Hematopoietic multipotent progenitor cell (in vitro differentiated cells): ENCODE measurements at regions not wholly inside any gene's neighbourhood (a gene's known extent, or its start where the extent isn't known, plus 50 kb on each side); places are given as distances from the start of the nearest gene placed in this dataset.
A peak's percentile ranks its signal among the peaks of the same experiment; 100 is the strongest.
"Not testable (repeated sequence)": the region's sequence is repeated elsewhere in the genome, so short reads cannot be mapped to it uniquely, and the experiment has no call there.

ENCODE experiments used
- DNase-seq, 3 donors: peaks; one replicate each; pipeline ENCODE4 v3.0.0-alpha.2; 2011 to 2015; ENCODE audit warnings: low read depth in 2 of 3, low spot score in 2 of 3

DNA sequence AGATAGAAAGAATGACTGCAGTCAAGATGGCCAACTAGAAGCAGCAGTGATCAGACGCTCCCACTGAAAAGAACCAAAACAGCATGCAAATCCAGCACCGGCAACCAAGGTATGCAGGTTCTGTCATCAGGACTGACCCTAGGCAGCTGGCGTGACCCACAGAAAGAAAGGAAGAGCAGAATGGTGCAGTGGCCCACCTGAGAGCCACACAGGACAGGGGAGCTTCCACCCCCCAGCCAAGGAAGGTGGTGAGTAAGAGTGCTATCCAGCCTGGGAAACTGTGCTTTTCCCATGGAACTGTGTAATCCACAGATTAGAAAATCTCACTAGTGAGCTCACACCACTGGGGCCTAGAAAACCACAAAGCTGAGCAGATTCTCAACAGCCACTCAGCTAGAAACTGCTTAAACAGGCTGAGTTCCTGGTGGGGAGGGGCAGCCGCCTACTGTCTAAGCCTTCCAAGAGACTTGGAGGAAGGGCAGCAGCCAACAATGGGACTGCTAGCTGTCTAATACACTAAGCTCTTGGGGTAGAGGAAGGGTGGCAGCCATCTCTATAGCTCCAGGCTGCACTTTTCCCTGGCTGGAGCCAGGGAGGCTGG lies 127.9 kb downstream of the EVA1A start:
- DNase-seq = no peak

DNA sequence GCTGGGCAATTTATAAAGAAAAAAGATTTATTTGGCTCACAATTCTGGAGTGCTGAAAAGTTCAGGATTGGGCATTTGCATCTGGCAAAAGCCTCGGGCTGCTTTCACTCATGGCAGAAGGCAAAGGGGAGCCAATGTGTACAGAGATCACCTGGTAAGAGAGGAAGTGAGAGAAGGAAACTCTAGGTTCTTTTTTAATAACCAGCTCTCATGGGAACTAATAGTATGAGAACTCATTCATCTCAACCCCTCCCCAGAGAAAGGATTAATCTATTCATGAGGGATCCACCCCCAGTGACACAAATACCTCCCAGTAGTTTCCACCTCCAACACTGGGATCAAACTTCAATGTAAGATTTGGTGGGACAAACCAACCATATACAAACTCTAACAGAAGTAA lies 129.0 kb downstream of the EVA1A start:
- no peak for DNase-seq

DNA sequence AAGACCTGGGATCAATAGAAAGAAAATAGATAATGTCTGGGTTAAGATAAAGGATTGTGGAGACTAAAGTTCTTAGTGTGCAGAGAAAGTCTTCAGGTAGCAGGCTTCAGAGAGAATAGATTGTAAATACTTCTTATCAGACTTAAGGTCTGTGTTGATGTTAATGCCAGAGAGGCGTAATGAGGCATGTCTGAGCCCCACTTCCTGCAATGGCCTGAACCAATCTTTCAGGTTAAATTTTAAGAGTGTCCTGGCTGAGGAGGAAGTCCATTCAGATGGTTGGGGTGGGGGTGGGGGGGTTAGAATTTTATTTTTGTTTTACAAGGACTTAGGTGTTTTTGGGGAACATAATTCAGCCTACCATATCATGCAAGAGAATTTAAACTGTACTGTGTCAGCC lies 129.5 kb downstream of the EVA1A start:
- no peak for DNase-seq

DNA sequence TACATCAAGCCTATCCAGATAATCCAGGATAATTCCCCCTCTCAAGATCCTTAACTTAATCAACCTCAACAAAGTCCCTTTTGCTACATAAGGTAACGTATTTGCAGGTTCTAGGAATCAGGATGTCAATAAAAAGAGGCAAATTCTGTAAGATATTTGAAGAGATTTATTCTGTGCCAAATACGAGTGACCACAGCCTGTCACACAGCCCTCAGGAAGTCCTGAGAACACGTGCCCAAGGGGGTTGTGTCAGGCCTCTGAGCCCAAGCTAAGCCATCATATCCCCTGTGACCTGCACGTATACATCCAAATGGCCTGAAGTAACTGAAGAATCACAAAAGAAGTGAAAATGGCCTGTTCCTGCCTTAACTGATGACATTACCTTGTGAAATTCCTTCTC lies 130.3 kb downstream of the EVA1A start:
- not testable (repeated sequence) for DNase-seq

DNA sequence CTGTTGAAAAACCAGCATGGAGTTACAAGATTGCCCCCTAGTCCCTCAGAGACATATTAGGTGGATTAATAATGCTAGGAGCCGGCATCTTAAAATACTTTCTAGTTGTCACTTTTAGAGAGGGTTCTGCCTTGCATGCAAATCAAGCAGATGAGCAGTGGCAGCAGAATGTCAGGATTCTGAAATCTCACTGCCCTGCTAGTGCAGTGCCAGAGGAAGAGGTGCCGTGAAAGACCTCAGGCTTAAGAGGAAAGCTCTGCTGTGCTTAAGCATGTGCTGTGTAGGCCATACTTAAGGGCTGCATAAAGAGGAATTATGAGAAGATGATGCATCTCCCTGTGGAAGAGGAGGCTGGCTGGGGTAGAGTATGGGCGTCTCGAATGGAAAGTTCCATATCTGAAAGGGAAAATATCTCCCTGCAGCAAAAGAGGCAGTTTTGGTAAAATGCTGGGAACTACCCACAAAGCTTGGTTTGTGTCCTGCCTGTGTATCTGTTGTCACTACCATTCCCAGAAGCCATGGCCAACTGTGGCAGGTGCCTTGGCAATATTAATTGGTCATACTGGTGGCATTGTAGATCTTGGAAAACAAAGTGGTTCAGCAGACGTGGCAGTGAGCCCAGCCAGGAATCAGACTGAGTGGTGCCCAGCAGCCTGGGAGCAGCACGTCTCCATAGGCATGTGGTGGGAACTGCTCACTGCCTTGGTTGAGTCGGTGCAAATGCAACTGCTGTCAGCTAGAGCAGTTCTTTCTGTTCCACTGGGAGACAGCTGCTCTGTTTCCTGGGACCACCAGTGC lies 131.9 kb downstream of the EVA1A start:
- DNase-seq = no peak

DNA sequence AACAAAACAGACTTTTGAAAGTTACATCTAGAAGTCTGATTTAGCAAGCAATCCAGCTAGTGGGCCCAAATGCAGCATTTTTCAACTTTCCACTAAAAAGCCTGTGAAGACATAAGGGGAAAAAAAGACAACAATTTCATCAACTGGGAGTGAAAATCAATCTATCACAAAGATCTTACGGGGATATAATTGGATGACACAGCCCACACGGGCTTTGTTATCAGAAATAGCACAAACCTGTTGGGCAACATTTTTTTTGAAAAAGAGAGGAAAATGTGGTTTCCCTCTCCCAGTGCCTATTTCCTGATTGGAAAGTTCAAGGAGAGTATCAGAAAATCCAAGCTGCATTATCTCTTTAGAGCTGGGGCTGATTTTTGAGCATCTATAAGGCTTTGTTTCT lies 132.7 kb downstream of the EVA1A start:
- no peak for DNase-seq

DNA sequence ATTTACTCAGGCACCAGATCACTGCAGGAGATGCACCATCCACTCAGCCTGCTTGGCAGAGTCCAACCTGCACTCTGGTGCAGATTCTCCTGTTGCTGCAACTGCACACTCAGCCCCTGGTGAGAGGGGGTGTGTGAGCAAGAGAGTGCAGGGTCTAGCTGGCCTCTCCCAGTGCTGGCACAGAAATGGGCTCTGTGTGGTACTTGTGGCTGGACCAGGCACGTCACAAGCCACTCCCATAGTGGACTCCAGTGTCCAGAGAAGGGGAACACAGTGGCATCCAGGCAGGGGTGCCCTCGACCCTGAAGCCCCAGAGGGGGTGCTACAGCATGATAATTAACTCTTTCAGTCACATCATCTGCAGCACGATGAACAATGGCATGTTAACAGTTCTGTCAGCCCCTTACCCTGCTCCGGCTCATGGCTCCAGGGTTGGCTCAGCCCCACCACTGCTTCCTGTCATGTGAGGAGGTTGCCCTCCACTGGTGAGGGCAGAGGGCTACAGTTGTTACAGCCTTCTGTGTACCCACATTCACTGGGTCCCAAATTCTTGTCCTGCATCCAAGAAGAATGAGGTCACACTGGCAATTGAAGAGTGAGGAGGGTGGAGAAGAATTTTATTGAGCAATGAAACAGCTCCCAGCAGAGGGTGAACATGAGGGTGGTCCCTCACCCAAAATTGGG lies 135.7 kb downstream of the EVA1A start:
- no peak for DNase-seq

DNA sequence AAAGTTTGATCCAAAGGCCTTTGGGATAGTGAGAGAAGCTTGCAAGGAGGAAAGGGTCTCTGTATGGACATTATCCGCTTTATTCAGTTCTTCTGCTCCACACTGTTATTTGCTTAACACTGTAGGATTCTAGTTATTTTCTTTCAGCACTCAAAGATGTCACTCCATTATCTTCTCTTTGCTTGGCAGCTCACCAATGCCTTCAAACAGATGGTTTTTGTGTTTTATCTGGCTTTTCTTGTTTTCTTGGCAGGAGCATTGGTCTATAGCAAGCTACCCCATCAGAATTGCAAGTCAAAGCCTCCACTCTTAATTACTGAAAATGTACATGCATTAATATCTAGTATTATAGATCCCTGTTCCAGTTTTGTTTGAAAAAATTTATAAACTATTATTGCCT lies 138.8 kb downstream of the EVA1A start:
- DNase-seq = no peak

DNA sequence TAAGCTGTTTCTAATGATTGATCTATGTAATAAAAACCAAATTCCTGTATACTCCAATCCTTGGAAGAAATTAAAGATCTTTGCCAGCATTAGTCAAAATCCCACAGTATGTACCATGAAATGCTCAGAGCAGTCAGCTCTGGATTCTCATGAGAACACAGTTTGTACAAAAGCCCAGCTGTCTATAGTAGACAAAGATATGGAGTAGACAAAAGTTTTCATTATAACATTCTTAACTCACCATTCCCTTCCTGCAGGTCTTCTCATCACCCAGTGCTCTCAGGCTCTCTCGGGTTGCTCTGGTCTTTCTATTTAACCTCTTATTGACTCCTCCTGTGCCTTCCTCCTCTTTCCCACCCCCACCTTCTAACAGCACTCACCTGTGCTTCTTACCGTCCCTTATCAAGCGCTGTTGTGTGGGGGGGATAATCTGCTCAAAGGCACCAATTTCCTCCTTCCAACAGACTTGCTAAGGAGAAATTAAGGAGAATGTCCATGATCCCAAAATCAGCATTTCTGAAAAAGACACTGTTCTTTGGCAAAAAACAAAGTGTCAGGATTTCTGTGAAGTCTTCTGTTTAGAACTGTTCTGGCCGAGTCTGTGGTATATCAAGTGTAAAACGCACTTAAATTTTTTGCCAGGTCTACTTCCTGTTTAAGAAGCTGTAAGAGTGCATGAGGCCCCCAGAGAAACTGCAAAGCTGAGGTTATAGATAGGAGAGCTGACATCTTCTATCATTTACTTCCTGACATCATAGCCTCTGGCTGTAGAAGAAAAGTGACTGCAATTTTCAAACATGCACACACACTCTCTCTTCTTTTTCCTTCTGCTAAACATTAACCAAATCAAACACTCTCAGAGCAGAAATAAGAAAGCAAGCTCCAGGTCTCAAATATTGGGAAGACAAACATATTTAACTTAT lies 144.1 kb downstream of the EVA1A start:
- DNase-seq = peak in 1 of 3 donors; percentile 56

DNA sequence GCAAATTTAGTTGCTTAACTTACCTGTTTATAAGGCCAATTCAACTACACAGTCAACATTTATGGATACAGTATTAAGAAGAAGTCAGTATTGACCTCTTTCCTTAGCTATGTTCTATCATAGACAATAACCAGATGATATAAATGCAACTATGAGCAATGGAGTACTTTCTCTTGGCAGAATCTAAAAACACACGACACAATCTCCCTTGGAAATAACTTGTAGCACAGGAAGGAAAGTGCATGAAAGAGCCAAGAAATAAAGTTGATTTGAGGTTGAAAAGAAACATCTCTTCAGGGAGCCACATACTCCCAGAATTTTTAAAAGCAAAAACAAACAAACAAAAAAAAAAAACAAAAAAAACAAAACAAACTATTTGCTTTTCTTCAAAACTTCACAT lies 145.0 kb downstream of the EVA1A start:
- no peak for DNase-seq

DNA sequence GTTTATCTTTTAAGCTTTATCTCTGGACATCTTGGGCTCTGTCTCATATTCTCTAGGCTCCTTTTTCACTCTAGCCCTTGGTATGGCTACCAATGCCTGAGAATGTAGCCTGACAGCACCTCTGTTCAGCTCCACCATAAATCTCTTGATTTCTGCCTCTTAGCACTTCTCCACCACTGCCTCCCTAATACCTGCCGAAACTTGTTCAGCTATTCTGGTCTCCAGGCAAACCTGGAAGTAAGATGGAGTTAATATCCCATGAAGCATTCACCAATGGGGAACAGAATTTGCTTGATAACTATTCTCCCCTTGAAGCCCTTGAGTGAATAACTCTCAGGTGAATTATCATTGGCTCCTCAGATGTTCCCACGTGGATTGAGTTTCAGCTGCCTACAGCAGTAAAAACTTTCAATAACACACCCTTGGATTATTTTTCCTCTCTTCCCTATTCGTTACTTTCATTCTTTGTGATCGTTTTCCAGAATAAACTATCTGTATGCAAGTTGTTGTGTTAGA lies 145.6 kb downstream of the EVA1A start:
- DNase-seq = no peak

DNA sequence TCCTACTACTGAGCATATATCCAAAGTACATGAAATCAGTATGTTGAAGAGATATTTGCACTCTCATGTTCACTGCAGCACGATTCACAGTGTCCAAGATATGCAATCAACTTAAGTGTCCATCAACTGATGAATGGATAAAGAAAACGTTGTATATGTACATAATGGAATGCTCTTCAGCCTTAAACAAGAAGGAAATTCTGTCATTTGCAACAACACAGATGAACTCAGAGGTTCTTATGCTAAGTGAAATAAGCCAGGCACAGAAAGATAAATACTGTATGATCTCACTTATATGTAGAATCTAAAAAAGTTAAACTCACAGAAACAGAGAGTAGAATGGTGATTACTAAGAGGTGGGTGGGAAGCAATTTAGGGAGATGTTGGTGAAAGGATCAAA lies 149.2 kb downstream of the EVA1A start:
- no peak for DNase-seq

DNA sequence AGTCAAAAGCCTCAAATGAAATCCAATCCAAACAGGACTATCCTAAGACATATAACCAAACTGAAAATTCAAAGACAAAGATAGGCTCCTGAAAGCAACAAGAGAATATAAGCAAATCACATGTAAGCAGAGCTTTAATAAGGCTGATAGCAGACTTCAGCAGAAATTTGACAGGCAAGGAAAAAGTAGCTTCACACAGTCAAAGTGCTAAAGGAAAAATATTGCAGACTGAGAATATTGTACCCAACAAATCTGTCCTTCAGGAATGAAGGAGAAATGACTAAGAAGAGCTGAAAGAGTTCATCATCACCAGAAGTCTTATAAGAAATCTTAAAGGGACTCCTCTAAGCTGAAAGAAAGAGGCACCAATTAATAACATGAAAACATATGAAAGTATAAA lies 150.0 kb downstream of the EVA1A start:
- no peak for DNase-seq

DNA sequence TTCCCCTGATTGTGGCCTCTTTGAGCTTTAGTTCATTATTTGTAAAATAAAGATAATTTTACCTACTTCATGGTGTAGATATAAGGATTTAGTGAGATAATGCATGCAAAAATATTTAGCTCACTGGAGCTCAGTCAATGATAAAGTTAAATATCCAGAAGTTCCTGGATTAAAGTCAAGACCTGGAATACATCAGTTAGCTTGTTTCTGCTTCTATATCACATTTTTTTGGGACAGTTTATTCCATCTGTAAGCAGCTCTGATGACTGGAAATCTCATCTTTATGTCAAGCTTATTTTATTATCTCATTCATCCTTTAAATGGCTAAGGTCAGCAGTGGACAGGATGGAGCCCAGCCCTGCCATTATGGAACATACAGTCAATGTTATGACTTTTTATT lies 152.0 kb downstream of the EVA1A start:
- DNase-seq = no peak

DNA sequence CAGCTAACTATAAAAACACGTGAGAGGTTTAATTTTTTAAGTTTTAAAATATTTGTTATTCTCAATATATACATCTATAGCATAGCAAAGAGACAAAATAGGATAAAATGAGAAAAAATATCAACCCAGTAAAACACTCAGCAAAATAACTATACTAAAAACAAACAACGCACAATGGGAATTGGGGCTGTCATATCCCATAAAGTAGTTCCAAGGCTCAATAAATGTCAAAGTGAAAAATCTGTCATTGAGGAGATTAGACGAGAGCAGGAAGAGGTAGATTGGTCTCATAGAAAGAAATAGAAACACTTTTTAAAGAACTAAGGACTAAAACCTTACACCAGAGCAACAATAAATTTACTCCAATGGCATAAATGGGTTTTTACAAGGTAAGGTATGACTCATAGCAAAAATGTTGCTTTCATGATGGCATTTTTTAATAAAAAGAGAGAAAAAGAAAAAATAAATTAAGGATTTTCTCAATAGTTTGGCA lies 153.7 kb downstream of the EVA1A start:
- DNase-seq = no peak

DNA sequence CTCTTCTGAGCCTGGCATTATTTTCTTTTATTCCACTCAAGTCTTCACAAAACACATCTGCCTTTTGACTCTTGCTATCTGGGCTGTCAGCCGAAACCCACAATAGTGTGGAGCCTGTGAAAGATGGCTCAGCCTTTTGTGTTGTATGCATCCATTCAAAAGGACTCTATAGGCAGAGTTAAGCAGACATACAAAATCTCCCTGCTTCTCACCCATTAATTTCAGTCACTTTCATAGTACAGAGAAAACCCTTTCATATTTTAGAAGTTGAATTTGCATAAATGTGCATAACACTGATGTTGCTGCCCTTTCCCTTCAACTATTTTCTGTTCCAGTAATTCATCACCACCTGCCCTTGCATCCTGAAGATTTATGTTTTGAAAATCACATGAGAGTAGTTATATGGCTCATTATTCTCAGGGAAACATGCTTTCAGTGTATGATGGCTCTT lies 154.6 kb downstream of the EVA1A start:
- DNase-seq = no peak

DNA sequence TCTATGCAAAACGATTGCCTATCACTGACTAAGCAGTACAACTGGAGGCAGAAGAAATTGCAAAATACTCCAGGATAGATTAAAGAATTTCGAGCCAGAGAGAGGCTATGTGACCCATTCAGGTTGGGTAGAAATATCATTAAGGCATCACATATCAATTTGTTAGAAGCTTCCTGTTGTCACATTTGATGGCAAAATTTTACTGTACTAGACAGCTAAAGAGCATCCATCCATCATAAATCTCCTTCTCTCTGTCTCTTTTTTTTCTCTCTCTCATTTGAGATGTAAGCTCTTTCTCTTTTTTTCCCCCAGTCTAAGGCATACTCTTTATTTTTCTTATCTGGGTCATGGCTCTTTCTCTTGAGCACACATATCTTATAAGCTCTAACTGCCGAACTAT lies 155.7 kb downstream of the EVA1A start:
- DNase-seq = no peak

DNA sequence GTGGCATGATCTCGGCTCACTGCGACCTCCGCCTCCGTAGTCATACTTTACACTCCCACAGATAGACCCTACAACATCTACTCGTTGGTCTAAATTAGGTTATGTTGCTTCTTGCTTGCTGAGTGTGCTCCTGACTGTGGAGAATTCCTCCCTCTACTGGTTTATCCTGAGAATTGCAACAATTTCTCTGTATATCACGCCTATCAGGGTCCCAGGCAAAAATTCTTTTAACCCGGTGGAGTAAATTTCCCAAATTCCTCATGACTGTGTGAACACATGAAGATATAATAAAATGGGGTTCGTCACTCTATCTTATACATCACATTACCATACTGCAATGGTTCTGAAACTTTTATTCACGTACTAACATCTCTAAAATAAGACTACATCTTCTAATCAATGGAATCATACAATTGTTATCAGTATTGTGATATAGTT lies 156.7 kb downstream of the EVA1A start:
- DNase-seq = peak; percentile 9 to 71 (median 46)

DNA sequence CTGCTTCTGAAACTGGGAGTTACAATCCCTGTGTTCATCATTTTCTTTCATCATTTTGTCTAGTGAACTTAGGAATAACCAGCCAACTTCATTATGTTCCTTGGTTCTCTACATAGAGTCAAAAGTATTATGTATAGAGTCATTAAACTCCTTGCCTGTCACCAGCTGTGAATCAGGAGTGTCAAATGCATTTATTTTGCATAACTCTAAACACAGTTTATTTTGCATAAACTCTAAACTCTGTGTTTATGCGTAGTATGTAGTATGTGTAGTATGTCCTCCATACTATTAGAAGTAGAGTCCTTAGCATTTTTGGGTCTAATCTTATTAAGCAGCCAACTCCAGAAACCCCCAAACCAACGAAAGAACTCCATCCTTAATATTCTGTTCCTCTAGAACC lies 164.4 kb downstream of the EVA1A start:
- DNase-seq = no peak

DNA sequence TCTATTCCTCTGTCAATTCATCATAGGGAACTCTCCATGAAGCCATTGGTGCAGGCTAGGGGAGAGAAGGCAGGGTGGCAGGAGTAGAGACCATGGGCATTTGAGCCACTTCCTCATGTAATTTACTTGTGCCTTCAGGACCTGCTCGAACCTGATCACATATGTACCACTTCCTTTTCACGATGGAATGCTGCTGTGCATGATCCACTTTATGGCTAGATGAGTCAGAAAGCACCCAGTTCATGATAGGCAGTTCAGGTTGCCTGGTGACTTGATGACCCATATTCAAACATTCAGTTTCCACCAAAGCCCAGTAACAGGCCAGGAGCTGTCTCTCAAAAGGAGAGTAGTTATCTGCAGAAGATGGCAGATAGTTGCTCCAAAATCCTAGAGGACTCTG lies 166.0 kb downstream of the EVA1A start:
- DNase-seq = not testable (repeated sequence)
